GM12891 (cell line): ENCODE measurements at regions not wholly inside any gene's neighbourhood (a gene's known extent, or its start where the extent isn't known, plus 50 kb on each side); places are given as distances from the start of the nearest gene placed in this dataset.

ENCODE experiments used
- POLR2A ChIP-seq: IDR thresholded peaks from 2 replicates; pipeline ENCODE4 v1.6.1; 2011; ENCODE audit warnings: low read depth, low read length, control low read depth
- POLR2AphosphoS5 ChIP-seq: IDR thresholded peaks from 2 replicates; pipeline ENCODE4 v1.6.1; 2011; ENCODE audit warnings: low read depth, low read length, control low read depth
- SPI1 ChIP-seq: IDR thresholded peaks from 2 replicates; pipeline ENCODE4 v1.6.1; 2011; ENCODE audit warnings: low read depth, low read length, control low read depth

DNA sequence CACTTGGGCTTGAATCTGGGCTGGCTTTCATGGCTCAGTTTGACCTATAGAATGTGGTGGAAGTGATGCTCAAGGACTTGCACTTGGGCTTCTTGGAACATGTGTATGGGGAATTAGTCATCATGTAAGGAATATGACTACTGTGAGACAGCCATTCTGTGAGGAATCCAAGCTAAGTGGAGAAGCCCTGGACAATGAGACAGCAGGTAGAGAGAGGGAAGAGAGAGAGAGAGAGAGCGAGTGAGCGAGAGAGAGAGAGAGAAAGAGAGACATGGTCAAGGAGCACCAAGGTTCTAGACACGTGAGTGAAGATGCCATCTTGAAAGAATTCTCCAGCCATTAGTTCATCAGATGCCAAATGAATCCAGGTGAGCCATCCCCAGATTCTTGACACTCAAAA lies 261.6 kb upstream of the SORL1-AS1 start:
- TF ChIP-seq POLR2A (no peak), POLR2AphosphoS5 (no peak), SPI1 (no peak)
